ENCODE measurements at regions not wholly inside any gene's neighbourhood (a gene's known extent, or its start where the extent isn't known, plus 50 kb on each side); places are given as distances from the start of the nearest gene placed in this dataset.

DNA sequence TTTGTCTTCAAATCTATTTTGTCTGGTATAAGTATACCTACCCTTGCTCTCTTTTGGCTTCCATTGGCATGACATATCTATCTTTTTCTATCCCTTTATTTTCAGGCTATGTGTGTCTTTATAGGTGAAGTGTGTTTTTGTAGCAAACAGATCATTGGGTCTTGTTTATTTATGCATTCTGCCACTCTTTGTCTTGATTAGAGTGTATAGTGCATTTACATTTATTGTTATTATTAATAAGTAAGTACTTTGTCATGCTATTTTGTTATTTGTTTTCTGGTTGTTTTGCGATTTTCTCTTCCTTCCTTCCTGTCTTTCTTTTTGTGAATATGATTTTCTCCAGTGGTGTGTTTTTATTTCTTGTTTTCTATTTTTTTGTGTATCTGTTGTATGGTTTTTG lies 188.6 kb downstream of the GLUD2 start:
- DNase-seq, result no peak
- H3K36me3 ChIP-seq, result no peaks in the 10 kb centered on the region
- H3K4me3 ChIP-seq, result no peak overlapping the region
- no peaks in the 10 kb centered on the region for H3K27me3 ChIP-seq
- no peaks in the 10 kb centered on the region for H3K4me1 ChIP-seq
- no peak overlapping the region for H3K27ac ChIP-seq
- H3K9me3 ChIP-seq, result no peaks in the 10 kb centered on the region
- intact Hi-C loops (cut with DNase I; ENCODE audit: low total_unique reads), result no loop called here
- TF ChIP-seq, protein P1, sequence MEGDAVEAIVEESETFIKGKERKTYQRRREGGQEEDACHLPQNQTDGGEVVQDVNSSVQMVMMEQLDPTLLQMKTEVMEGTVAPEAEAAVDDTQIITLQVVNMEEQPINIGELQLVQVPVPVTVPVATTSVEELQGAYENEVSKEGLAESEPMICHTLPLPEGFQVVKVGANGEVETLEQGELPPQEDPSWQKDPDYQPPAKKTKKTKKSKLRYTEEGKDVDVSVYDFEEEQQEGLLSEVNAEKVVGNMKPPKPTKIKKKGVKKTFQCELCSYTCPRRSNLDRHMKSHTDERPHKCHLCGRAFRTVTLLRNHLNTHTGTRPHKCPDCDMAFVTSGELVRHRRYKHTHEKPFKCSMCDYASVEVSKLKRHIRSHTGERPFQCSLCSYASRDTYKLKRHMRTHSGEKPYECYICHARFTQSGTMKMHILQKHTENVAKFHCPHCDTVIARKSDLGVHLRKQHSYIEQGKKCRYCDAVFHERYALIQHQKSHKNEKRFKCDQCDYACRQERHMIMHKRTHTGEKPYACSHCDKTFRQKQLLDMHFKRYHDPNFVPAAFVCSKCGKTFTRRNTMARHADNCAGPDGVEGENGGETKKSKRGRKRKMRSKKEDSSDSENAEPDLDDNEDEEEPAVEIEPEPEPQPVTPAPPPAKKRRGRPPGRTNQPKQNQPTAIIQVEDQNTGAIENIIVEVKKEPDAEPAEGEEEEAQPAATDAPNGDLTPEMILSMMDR (IDR thresholded peaks at IDR 0.05), result no peak
- TF ChIP-seq POLR2A (IDR thresholded peaks at IDR 0.05), result no peak

- TF ChIP-seq, protein P1 (IDR thresholded peaks at IDR 0.05), result no peak
- no peak for TF ChIP-seq POLR2A (IDR thresholded peaks at IDR 0.05)
- intact Hi-C loops (cut with DNase I; ENCODE audit: low total_unique reads), result no loop called here
- H3K4me3 ChIP-seq, result no peak overlapping the region
- H3K27me3 ChIP-seq, result no peaks in the 10 kb centered on the region
- H3K4me1 ChIP-seq, result no peaks in the 10 kb centered on the region
- no peaks in the 10 kb centered on the region for H3K9me3 ChIP-seq
- H3K27ac ChIP-seq, result no peak overlapping the region
- DNase-seq, result no peak
- H3K36me3 ChIP-seq, result no peaks in the 10 kb centered on the region
Observed at GRCh38 chrX:121238093-121238492, 190.7 kb downstream of the GLUD2 start.

GRCh38 chrX:121244511-121244910 lies 197.1 kb downstream of the GLUD2 start:
- no peak overlapping the region for H3K27ac ChIP-seq
- H3K36me3 ChIP-seq, result no peaks in the 10 kb centered on the region
- no peaks in the 10 kb centered on the region for H3K27me3 ChIP-seq
- H3K9me3 ChIP-seq, result no peaks in the 10 kb centered on the region
- intact Hi-C loops (cut with DNase I; ENCODE audit: low total_unique reads), result no loop called here
- TF ChIP-seq, protein P1 (IDR thresholded peaks at IDR 0.05), result no peak
- TF ChIP-seq POLR2A (IDR thresholded peaks at IDR 0.05), result no peak
- no peak overlapping the region for H3K4me3 ChIP-seq
- no peak for DNase-seq
- H3K4me1 ChIP-seq, result no peaks in the 10 kb centered on the region

GRCh38 chrX:121245763-121246162 lies 198.4 kb downstream of the GLUD2 start:
- H3K27ac ChIP-seq, result no peak overlapping the region
- no peaks in the 10 kb centered on the region for H3K36me3 ChIP-seq
- no peaks in the 10 kb centered on the region for H3K4me1 ChIP-seq
- intact Hi-C loops (cut with DNase I; ENCODE audit: low total_unique reads), result no loop called here
- no peaks in the 10 kb centered on the region for H3K27me3 ChIP-seq
- no peak overlapping the region for H3K4me3 ChIP-seq
- TF ChIP-seq POLR2A (IDR thresholded peaks at IDR 0.05), result no peak
- TF ChIP-seq, protein P1 (IDR thresholded peaks at IDR 0.05), result no peak
- no peaks in the 10 kb centered on the region for H3K9me3 ChIP-seq
- DNase-seq, result no peak

- DNase-seq, result no peak
- intact Hi-C loops (cut with DNase I; ENCODE audit: low total_unique reads), result no loop called here
- H3K4me3 ChIP-seq, result no peak overlapping the region
- no peak overlapping the region for H3K27ac ChIP-seq
- H3K9me3 ChIP-seq, result no peaks in the 10 kb centered on the region
- H3K27me3 ChIP-seq, result no peaks in the 10 kb centered on the region
- TF ChIP-seq POLR2A (IDR thresholded peaks at IDR 0.05), result no peak
- TF ChIP-seq, protein P1 (IDR thresholded peaks at IDR 0.05), result no peak
- no peaks in the 10 kb centered on the region for H3K36me3 ChIP-seq
- no peaks in the 10 kb centered on the region for H3K4me1 ChIP-seq
Observed at GRCh38 chrX:121254336-121254735, 206.9 kb downstream of the GLUD2 start.
